HG03097 (cell line): ENCODE measurements at regions not wholly inside any gene's neighbourhood (a gene's known extent, or its start where the extent isn't known, plus 50 kb on each side); places are given as distances from the start of the nearest gene placed in this dataset.
"Not testable (repeated sequence)": the region's sequence is repeated elsewhere in the genome, so short reads cannot be mapped to it uniquely, and the experiment has no call there.

Source experiments
- ATAC-seq: cut with Tn5 transposase; IDR thresholded peaks from one replicate; pipeline ENCODE4 v1.9.1; 2021; ENCODE audit not compliant: unreplicated experiment, low FRiP score

DNA sequence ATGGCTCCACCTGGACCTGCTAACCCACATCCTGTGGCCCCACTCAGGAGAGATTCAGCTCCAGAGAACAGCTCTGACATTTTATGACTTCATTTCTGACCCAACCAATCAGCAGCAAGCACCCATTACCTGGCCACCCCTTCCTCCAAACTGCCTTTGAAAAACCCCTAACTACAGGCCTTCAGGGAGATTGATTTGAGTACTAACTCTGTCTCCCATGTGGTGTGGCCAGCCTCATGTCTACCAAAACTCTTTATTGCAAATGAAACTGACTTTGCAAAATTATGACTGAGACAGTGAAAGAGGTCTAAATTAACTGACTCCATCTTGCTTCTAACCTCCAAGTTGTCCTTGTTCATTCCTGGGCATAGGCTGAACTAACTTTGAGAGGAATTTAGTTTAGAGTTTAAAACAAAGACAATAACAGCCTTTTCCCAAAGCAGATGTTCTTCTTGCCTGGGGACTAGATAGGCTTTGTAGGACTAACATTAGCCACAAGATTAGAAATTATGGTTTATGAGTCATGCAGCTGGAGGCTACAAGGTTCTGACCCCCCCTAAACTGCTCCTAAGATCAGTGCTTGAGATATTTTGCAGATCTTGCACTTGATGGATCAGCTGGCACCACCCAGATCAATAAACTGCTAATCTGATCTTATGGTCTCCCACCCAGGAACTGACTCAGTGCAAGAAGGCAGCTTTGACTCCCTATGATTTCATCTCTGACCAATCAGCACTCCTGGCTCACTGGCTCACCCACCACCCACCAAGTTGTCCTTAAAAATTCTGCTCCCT, 508.2 kb downstream of the RPIA start:
- not testable (repeated sequence) for ATAC-seq

DNA sequence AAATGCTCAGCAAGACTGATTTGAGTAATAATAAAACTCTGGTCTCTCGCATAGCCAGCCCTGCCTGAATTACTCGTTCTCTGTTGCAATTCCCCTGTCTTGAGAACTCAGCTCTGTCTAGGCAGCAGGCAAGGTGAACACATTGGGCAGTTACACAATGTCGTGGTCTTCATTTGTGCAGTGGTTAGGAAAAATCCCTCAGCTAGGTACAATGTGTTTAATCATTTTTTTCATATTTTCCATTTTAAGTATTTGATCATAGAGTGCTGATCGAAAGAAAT, 508.7 kb downstream of the RPIA start:
- ATAC-seq, result not testable (repeated sequence)

DNA sequence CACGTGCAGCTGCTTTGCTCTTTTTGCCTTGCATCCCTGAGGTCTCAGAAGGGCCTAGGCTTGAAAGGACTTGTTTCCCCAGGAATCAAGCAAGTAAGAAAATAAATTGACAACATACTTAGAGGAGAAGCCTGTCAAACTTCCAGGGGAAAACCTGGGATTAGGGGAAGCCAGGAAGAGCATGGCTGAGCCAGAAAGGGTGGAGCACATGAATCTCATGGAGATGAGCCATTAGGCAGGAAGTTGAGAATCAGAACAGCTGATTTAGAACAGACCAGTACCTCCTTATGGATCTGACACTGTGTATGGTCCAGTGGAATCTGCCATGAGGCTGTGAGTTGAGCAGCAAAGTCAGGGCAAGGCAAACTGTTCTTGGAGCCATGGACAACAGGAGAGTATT, 511.0 kb downstream of the RPIA start:
- ATAC-seq, result not testable (repeated sequence)

DNA sequence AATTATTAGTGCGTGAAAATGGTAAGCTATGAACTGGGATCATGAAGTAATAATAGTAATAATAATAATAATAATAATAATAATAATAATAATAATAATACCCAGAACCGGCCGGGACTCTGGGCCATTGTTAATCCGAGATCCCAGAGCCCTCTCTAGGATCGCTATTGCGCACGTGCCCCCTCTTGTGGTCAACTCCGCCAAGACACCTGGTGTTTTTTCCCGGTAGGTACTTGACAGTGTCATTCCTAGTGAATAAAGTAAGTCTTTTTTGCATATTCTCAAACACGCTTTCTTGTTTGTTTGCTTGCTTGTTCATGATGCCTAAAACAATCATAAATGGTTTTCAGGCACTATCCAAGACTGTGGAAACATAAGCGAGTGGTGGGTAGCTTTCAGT, 513.7 kb downstream of the RPIA start:
- ATAC-seq, result not testable (repeated sequence)

DNA sequence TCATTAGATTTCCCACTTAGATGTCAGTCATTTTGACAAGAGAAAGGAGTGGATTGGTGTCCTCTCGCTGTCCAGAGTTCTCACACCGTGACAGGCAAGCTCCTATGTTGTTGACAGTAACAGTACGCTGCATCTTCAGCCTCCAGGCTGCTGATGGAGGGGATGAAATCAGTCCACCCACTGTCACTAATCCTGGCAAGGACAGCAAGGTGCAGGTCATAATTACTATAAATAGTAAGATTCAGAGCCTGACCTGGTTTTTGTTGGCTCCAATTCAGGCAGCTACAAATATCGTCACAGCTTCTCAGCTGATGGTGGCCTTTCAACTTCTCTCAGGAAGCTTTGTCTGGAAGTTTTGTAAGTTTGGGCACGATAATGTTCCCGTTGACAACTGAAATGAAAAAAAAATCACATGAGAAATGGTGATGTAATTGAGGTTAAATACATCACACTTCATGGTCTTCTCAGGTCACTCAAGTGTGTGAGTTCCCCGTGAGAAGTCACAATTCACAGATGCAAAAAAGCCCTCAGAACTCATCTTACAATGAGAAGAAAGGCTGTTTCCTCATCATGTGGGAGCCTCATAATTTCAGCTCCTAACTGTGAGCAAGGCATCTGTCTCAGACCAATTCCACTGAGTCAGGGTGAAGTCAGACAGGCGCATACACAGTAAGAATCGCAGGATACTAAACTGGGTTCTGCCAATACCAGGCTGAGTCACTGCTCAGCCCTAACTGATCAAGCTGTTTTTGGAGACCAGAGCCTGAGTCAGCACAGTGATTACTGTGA, 516.9 kb downstream of the RPIA start:
- ATAC-seq, result not testable (repeated sequence)

DNA sequence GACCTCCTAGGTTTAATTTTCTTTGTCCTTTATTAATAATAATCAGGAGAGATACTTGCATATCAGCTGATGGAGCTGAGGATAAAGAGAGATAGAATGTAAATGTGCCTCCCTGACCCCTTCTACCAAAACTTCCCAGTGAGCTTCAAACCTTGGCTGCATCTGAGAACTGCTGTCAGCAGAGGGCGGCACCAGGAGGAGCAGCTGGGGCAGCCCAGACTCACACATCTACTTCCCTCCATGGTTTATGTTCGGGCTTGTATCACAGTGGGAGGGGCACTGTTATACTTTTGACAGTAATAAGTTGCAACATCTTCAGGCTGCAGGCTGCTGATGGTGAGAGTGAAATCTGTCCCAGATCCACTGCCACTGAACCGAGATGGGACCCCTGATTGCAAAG, 521.7 kb downstream of the RPIA start:
- not testable (repeated sequence) for ATAC-seq

DNA sequence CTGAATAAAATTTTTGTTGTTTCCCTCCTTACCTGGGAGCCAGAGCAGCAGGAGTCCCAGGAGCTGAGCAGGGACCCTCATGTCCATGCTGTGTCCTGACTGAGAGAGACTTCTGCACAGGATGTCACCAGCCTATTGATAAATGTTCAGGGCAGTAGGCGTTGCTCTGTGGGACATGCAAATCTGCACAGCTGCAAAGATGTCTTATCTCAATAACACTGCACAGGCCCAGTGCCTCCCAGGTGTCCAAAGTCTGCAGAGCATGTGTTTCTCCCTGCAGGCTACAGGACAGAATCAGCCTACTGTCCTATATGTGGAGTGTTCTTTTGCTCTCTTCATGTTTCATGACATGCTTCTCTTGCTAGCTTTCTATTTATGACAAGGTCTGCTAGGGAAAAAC, 522.3 kb downstream of the RPIA start:
- not testable (repeated sequence) for ATAC-seq

DNA sequence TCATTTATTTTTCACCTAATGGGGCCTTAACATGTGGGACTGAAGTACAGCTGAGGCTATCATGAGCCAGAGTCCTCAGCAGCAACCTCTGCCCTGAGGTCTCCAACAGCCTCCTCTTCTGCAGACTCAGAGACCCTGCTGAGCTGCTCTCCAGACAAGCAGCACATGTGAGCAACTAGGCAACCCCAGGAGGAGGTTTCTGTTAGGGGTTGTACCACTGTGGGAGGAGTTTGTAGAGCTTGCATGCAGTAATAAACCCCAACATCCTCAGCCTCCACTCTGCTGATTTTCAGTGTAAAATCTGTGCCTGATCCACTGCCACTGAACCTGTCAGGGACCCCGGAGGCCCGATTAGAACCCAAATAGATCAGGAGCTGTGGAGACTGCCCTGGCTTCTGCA, 530.0 kb downstream of the RPIA start:
- not testable (repeated sequence) for ATAC-seq

DNA sequence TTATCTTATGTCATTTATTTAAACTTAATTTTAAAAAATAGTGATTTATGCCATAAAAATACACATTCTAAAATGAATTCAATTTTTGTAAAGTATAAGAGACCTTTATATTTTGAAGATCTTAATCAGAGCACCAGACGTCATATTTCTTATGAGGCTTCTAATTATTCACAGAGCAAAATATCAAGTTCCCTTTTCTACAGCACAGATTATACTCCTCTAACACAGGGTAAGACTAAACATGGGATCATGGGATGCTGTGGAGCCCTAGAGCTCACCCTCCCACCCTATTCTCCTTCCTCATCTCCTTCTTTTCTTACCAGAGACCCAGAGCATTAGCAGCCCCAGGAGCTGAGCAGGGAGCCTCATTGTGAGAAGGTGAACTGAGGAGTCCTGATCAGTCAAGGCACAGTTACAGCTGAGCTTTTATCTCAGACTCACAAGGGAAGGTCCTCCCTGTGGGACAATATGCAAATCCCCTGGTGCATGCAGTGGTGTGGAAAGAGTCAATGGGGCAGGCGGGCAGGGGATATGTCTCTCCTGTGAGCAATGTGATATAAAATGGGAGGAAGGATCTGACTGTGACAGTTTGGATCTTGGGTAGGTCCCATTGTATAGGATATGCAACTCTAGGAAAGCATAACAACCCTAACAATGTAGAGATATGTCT, 530.7 kb downstream of the RPIA start:
- ATAC-seq, result not testable (repeated sequence)

DNA sequence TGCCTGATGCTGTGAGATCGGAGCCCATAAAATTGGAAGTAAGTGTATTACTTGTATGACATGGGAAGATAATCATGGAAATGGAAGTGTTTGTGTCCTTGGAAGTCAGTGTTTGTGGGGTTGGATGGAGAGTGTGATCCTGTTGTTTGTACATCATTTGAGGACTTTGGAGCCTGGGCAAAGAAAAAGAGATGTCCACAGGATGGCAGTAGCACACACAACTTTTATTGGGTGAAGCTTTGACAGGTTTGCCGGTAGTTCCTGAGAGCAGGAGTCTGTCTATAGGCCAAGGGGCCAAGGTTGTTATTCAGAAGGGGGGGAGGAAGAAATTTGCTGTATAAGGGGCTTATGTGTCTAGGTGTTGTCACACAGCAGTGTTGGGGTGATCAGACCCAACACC, 533.3 kb downstream of the RPIA start:
- ATAC-seq, result not testable (repeated sequence)

DNA sequence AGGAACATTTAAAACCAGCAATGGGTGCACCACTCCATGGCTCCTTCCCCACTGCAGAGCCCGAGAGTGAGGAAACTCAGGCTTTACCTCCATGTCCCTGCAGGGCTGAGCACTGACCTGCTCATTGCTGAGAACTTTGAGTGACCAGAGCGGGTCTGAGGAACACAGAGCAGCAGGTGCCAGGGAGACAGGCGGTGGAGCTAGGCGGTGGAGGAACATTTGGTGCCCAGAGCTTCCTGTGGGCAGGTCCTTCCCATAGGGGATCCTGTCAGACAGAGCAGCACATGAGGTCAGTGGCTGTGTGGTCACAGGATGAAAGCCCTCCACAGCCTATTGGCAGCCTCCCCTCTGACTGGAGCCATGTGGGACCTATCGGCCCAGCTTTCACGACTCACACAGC, 538.5 kb downstream of the RPIA start:
- not testable (repeated sequence) for ATAC-seq

DNA sequence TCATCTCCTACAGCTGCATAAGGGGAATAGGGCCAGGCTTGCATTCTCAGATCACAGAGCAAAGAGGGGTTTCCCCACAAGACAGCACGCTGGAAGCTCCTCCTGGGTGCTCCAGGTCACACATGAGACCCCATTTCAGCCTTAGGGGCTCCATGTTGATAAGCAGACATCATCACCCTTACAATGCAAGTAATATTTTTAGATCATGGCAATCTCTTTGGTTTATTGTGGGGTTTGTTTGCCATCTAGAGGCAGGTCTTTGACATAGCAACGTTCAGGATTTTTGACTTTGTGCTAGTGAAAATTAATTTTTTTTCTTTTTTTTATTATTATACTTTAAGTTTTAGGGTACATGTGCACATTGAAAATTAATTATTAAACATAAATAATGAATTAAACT, 539.8 kb downstream of the RPIA start:
- not testable (repeated sequence) for ATAC-seq

DNA sequence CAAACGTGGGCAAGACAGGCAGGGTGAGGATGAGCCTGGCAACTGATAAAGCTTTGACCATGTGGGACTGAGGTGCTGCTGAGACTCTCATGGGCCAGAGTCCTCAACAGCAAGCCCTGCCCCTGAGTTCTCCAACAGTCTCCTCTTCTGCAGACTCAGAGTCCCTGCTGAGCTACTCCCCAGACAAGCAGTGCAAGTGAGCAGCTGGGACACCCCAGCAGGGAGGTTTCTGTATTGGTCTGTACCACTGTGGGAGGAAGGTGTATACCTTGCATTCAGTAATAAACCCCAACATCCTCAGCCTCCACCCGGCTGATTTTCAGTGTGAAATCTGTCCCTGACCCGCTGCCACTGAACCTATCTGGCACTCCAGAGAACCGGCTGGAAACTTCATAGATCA, 542.5 kb downstream of the RPIA start:
- ATAC-seq, result not testable (repeated sequence)

DNA sequence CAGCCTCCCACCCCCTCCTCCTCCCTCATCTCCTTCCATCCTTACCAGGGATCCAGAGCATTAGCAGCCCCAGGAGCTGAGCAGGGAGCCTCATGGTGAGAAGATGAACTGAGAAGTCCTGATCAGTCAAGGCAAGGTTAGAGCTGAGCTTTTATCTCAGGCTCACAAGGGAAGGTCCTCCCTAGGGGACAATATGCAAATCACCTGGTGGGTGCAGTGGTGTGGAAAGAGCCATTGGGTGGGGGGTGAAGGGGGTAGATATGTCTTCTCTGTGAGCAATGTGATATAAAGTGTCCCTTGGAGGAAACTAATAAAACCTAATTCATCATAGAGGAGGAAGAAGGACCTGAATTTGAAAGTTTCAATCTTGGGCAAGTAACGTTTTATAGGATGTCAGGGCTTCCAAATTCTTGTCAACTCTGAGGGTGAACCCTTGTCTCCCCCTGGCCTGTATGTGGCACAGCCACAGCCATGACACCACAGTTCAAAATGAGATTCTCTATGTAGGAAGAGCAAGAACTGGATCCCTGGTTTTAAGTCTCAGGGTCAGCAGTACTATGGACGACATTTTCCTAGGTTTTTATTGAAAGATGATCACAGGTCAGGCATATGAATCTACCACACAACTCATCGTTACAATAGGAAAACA, 543.5 kb downstream of the RPIA start:
- ATAC-seq, result not testable (repeated sequence)

DNA sequence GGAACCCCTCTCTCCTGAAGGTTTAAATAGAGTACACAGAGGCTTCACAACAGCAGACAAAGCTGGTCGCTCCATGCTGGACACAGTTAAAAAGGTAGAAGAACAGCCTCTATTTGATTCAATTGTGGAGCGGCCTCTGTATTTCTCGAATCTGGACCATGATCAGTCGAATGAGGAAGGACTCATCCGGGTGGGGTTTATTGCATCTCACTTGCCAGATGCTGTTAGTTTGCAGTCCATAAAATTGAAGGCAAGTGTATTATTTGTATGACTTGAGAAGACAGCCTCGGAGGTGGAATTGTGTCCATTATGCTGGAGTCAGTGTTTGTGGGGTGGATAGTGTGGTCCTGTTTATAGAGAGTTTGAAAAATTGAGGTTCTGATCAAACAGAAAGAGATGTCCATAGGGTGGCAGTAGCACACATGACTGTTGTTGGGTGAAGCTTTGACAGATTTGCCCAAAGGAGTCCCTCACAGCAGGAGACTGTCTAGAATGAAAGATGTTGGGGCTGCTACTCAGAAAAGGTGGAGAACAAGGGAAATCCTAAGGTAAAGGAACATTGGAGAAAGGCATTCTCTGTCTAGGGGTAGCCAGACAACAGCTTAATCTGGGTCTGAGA, 545.5 kb downstream of the RPIA start:
- not testable (repeated sequence) for ATAC-seq

DNA sequence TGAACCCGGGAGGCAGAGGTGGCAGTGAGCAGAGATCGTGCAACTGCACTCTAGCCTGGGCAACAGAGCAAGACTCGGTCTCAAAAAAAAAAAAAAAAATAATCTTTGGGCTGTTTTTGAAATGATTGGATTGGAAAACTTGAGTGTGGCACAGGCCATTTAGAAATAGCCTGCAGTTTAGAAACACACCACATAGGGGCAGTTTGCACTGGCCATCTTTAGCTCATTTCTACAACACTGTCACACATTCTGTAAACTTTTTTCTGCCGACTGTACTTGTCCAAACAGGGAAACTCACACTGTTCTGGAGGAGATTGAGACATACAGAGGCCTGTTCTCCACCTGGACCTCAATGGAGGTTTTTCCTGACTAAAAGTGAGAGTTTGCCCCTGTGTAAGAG, 546.3 kb downstream of the RPIA start:
- ATAC-seq, result not testable (repeated sequence)

DNA sequence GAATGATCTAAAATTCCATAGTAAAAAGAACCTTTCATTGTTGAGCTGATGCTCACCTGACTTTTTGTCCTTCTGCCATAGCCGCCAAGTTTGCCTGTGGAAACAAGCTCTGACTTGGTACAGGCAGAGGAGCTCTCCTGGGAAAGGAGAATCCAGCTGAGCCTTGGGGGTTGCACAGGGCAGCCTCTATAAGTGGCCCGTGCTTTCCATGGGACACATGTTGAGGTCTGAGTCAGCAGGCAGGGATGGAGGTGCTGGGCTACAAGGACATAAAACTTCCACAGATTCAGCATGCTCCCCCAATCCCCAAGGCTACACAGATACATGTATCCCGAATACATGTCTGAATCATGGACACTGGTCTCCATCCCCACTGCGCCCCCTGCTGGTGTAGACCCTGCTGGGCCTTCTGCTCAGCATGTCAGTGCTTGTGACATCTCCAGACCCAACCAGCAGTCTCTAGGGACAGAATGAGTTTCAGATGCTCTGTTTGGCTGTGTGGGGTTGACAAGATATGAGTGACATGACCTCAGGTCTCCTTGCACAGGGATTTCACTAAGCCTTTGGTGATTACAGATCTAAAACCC, 551.7 kb downstream of the RPIA start:
- peak; percentile 95 for ATAC-seq

DNA sequence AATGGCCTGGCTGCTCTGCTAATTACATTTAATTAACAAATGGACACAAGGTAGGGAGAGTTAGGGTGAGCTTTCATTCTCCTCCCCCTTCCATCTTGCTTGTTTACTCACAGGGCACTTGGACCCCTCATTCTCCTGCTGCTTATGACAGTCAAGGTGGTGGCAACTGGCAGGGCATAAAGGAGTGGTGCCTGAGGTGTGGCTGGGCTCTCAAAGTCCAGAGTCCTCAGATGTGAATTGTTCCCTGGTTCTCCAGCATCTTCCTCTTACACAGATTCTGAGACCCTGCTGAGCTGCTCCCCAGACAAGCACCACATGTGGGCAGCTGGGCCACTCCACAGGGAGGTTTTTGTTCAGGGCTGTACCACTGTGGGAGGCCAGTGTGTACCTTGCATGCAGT, 552.9 kb downstream of the RPIA start:
- ATAC-seq, result not testable (repeated sequence)

DNA sequence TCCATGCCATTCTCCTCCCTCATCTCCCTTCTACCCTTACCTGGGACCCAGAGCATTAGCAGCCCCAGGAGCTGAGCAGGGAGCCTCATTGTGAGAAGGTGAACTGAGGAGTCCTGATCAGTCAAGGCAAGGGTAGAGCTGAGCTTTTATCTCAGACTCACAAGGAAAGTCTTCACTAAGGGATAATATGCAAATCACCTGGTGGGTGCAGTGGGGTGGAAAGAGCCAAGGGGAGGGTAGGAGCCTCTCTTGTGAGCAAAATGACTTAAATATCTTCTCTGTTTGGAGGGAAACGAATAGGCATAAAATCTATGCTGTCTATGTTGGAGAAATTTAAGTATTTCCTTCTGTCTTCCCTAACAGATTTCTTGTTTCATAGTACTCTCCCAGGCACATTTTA, 554.0 kb downstream of the RPIA start:
- ATAC-seq, result not testable (repeated sequence)

DNA sequence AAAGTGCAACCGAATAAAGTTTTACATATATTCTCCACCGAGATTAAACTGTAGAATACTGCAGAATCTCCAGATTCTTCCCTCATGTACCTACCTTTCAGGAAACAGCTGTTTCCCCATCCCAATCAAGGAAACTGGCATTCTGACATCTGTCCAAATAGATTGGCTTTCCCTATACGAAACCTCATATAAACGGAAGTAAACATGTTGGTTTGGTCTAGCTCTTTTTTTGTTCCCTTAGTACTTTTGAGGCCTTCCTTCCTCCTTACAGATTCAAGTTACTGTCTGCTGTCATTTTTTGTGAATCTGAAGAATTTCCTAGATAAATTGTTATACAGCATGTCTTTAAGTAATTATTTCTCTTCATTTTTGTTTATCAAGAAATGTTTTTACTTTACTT, 554.6 kb downstream of the RPIA start:
- not testable (repeated sequence) for ATAC-seq
